NCI-H2029 (cell line): ENCODE measurements at regions not wholly inside any gene's neighbourhood (a gene's known extent, or its start where the extent isn't known, plus 50 kb on each side); places are given as distances from the start of the nearest gene placed in this dataset.
"Not testable (repeated sequence)": the region's sequence is repeated elsewhere in the genome, so short reads cannot be mapped to it uniquely, and the experiment has no call there.

ENCODE experiments used
- DNase-seq: peaks from one replicate; lab custom pipeline; 2025; lab: John Stamatoyannopoulos, UW

DNA sequence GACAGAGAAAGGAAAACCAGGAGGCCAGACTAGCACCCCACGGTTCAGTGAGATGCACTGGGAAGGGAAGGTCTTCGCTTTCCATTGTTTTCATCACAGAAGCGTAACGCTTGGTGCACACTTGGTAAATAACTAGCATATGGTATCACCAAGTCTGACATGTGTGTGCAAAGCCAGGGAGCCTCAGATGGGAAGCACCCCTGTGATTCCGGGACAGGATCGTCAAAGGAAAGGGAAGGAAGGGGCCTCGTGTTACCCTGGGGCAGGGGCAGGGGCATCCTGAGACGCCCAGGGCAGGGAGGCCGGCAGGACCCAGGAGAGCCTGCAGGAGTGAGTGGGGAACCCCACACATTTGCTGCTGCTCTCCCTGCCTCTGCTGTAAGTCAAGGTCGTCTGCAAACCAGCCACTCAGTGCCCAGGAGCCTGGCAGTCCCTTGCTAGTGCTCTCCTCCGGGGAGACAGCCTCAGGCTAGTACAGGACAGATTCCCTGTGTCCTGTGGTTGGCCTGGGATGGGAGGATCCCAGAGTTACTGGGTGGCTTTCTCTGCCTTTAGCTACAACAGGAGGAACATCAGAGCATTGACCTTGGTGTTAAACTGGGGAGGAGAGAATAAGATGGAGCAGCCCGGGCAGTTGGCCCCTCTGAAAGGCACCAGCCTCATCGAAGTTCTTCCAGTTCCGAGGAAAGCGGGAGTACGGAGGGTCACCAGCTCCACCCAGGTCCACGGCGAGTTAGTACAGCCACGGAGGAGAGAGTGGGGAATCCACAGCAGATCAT lies 192.5 kb downstream of the NDUFA10 start:
- no peak for DNase-seq

DNA sequence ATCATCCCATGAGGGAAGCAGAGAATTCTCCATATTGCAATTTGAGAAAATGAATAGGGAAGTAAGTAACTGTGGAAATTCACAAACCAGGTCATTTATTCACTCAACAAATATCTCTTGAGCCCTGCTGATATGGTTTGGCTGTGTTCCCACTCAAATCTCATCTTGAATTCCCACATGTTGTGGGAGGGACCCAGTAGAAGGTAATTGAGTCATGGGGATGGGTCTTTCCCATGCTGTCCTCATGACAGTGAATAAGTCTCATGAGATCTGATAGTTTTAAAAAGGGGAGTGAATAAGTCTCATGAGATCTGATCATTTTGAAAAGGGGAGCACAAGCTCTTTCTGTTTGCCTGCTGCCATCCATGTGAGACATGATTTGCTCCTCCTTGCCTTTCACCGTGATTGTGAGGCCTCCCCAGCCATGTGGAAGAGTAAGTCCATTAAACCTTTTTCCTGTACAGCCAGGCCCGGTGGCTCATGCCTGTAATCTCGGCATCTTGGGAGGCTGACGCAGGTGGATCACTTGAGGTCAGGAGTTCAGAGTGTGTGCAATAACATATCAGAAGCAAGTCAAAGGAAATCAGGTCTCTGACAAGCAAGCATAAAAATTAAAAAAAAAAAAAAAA lies 193.2 kb downstream of the NDUFA10 start:
- DNase-seq: no peak

- DNase-seq: no peak
These were observed 194.0 kb downstream of the NDUFA10 start for GRCh38 chr2:239831001-239831731.

DNA sequence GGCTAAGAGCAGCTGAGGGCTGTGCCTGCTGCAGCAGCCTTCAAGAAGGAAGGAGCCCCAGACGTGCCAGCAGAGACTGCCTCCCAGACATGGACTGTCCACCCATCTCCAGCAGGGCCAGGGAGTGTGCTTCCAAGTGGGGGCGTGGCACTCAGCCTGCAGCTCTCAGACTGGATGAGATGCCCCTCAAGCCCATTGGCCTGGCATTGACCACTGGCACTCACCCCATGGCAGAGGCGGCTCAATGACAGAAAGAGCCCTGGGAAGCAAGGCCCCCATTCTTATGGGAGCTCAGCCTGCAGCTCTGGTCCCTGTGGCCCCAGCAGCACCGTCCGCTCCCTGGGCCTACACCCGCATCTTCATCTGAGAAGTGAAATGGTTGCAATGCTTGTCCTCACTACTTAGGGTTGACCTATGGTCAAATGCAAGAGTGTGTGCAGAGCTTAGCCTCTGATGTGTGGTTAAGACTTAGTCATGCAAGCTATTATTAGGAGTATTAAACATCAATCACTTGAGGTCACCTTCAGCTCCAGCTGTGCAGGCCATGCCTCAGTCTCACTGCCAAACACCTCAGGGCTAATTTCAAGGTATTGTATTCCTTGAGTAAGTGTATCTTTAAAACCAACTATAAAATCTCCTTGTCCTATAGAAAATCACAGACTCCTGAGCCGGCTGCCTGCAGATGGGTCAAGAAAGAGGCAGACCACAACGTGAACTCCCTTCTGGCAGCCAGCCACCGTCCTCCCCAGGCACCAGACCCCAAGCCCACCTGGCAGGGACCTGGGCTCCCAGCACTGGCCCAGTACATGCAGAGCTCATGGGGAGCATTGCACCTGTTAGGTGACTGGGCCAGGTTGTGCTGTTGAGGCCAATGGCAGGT lies 194.8 kb downstream of the NDUFA10 start:
- DNase-seq: no peak

DNA sequence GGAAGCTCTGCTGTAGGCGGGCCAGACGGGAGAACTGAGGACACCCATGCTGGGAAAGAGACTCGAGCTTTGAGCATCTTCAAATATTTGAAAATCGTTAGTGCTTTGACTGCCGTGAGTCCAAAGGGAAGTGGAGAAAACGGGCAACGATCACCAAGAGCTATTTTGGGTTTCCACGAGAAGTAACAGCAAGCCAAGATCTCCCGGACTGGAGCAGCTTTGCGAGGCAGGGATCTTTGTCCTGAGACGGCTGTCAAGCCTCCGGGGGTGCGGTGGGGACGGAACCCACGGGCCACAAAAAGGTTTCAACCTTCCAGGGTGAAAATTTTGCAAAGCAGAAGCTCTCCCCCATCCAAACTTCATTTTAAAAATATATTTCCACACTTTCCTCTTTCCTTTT lies 195.8 kb downstream of the NDUFA10 start:
- DNase-seq: no peak

DNA sequence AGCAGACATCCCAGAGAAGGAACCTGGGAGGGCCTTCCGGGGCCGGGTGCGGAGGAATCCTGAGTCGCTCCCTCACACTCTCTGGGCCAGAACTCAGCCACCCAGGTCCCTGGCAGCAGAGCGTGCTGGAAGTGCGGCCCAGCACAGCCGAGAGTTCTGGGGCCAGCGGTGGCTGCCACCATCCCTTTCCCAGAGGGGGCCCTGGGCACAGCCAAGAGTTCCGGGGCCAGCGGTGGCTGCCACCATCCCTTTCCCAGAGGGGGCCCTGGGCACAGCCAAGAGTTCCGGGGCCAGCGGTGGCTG lies 196.2 kb downstream of the NDUFA10 start:
- not testable (repeated sequence) for DNase-seq

DNA sequence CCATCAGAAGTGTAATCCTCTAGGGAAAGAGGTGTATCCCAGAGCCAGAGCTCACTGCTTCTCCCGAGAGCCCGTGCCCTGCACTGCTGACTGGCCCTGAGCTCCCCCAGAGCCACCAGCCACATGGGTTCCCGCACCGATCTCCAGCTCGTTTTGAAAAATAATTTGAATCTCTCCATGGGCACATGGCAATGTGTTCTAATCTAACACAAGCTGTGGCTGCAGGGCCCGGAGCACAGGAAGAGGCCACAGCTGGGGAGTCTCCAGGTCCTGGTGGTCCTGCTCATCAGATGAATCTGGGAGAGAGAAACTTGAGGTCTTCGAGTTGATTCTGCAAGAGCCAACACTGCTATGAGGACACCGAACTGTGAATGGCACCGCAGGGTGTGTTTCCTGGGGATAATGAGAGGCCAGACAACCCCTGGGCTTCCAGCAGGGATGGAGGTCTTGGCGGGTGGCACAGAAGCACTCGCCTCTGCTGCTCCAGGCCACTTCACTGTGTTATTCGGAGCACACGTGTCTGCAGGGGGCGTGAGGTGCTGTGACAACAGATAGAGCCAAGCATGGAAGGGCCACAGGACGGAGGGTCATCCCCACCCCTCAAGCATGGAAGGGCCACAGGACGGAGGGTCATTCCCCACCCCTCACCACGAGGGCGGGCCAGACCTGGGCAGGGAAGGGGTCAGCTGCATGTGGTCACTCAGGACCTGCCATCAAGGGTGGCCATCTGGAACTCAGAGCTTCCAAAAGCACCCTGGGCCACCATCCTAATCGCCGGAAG lies 196.8 kb downstream of the NDUFA10 start:
- no peak for DNase-seq

DNA sequence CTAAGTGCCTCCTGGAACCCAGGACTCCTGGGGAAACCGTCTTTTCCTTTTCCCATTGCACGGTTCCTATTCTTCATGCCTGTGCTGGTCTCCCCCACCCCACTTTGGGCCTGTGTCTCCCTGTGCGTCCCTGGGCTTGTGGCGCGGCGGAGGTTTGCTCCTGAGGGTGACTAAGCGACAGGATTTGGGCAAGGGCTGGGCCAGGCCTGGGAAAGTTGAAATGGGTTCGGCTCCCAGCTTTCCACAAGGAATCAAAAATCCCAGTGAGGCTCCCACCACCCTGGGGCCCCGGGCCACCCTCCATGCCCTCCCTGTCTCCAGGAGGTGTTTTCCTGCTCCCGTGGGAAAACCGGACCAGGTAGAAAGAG lies 197.6 kb downstream of the NDUFA10 start:
- no peak for DNase-seq

DNA sequence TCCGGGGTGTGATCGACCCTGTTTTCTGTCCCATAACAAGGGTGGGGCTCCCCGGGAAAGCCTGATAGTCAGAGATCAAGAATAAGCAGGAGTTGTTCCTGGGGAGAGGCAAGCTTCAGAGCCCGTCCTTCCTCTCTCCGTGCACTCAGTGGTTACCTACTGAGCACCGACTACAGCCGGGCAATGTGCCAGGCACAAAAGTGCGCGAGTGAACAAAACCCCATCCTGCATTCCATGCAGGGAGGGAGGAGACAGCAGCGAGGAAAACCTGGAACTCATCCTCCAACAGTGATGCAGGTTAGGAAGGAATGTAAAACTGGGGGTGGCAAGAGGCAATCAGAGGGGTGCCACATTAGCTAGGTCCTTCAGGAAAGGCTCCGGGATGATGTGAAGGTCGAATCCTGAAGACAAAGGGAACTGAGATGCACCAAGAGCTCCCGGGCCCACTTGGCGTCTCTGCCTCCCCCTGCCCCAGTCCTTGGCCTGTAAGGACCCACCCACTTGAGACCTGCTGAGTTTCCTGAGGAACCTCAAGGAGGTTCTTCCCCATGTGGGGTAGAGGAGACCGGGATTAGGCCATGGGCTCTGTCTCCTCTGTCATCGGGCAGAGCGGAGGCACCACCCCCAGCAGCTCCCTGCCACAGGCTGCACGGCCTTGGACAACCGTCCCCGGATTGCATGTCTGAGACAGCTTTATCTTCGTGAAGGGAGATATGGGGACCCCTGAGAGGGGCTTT lies 198.2 kb downstream of the NDUFA10 start:
- DNase-seq: no peak

- DNase-seq: no peak
These were observed 198.8 kb downstream of the NDUFA10 start for GRCh38 chr2:239826376-239826775.

DNA sequence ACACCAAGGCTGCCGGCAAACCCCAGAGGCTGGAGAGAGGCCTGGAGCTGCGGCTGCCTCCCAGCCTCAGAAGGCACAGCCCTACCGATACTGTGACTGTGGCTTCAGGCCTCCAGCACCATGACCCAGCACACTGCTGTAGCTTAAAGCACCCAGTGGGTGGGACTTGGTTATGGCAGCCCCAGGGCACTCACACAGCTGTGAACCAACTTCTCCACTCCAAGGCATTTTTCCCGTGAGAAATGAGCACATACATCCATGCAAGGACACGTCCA lies 199.5 kb downstream of the NDUFA10 start:
- no peak for DNase-seq

GRCh38 chr2:239824866-239825704 lies 200.1 kb downstream of the NDUFA10 start:
- no peak for DNase-seq

DNA sequence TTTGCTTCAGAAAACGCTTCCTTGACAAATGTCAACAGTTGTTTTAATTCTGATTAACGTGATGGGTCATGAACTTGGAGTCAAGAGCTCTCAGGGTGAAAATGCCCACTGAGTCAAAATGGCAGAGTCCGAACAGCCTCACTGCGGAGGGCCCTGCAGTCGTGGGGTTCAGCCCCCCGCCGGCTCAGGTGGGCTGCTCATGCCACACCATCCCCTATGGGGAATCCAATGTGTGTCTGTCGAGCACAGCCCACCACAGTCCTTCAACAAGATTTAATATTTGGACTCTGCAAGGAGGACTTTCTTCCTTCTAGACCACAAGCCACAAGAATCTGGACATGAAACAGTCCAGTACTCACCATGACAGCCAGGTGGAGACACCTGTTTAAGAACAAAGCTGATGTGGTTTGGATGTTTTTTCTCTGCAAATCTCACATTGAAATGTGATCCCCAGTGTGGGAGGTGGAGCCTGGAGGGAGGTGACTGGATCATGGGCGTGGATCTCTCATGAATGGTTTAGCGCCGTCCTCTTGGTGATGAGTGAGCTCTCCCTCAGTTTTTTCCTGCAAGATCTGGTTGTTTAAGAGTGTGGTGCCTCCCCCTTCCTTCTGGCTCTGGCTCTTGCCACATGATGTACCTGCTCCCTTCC lies 201.0 kb downstream of the NDUFA10 start:
- peak; percentile 82 for DNase-seq

GRCh38 chr2:239822146-239822831 lies 202.9 kb downstream of the NDUFA10 start:
- DNase-seq: no peak

GRCh38 chr2:239821694-239822075 lies 203.5 kb downstream of the NDUFA10 start:
- DNase-seq: no peak

GRCh38 chr2:239820836-239821693 lies 204.1 kb downstream of the NDUFA10 start:
- DNase-seq: no peak

DNA sequence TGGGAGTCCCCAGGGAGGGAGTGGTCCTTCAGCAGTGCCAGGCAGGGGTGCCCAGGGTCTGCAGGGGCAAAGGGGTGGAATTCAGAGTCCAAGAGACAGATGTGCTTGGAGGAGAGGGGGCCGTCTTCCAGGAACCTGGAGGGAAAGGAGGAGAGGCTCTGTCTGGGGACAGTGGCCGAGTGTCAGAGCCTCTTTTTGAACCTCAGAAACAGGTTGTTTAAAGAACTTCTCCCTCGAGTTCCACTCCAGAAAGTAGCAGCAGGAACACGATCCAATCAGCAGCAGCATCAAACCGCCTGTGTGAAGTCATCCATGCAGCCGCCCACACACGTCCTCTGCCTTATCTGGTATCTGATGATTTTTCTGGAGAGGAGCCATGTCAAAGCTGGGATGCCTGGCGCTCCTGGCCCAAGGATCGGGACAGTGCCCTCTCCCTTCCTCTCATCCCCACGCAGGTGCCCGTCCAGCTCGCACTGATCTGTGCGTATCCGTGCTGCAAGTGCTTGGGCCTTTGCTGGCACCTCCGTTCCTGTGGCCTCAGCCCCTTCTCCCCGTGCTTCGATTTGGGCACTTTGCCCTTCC lies 205.1 kb downstream of the NDUFA10 start:
- no peak for DNase-seq
